BE2C (cell line): ENCODE measurements at regions not wholly inside any gene's neighbourhood (a gene's known extent, or its start where the extent isn't known, plus 50 kb on each side); places are given as distances from the start of the nearest gene placed in this dataset.

Experiments used
- DNase-seq: peaks from one replicate; pipeline ENCODE4 v3.0.0-alpha.2; 2020
- H3K27me3 ChIP-seq: fragments of 250-450 bp; sonication (Bioruptor Pico); 2 replicates; pipeline ENCODE4 v1.5.1; 2020; ENCODE audit warnings: mild to moderate bottlenecking
- H3K36me3 ChIP-seq: fragments of 250-450 bp; sonication (Bioruptor Pico); 2 replicates; pipeline ENCODE4 v1.5.1; 2020; ENCODE audit warnings: mild to moderate bottlenecking
- H3K4me1 ChIP-seq: fragments of 250-450 bp; sonication (Bioruptor Pico); 2 replicates; pipeline ENCODE4 v1.5.1; 2020
- H3K4me3 ChIP-seq: 2 replicates; pipeline ENCODE4 v1.5.1; 2011; ENCODE audit warnings: low read depth, low read length
- H3K9me3 ChIP-seq: fragments of 250-450 bp; sonication (Bioruptor Pico); 2 replicates; pipeline ENCODE4 v1.5.1; 2020
- CTCF ChIP-seq: IDR thresholded peaks from 2 replicates; pipeline ENCODE4 v1.5.1; 2012; ENCODE audit warnings: mild to moderate bottlenecking, low read depth, low read length

- H3K4me3 ChIP-seq: no peak overlapping the region
- no peak for TF ChIP-seq CTCF
- no peaks in the 10 kb centered on the region for H3K9me3 ChIP-seq
- H3K4me1 ChIP-seq: no peaks in the 10 kb centered on the region
- no peaks in the 10 kb centered on the region for H3K27me3 ChIP-seq
- DNase-seq: no peak
- no peaks in the 10 kb centered on the region for H3K36me3 ChIP-seq
Observed at GRCh38 chr3:10745392-10745791, 70.6 kb upstream of the SLC6A11 start.

GRCh38 chr3:10746001-10746400, 70.0 kb upstream of the SLC6A11 start:
- DNase-seq: no peak
- Histone ChIP-seq H3K27me3 (no peaks in the 10 kb centered on the region; the same call in 1 of the 2 replicates), H3K36me3 (no peaks in the 10 kb centered on the region), H3K4me1 (no peaks in the 10 kb centered on the region), H3K4me3 (no peak overlapping the region), H3K9me3 (no peaks in the 10 kb centered on the region)
- no peak for TF ChIP-seq CTCF

GRCh38 chr3:10746684-10747083, 69.3 kb upstream of the SLC6A11 start:
- Histone ChIP-seq H3K27me3 (no peaks in the 10 kb centered on the region; the same call in 1 of the 2 replicates), H3K36me3 (no peaks in the 10 kb centered on the region), H3K4me1 (no peaks in the 10 kb centered on the region), H3K9me3 (no peaks in the 10 kb centered on the region), H3K4me3 (no peak overlapping the region)
- DNase-seq: no peak
- TF ChIP-seq CTCF: no peak

- no peak for TF ChIP-seq CTCF
- no peaks in the 10 kb centered on the region for H3K36me3 ChIP-seq
- DNase-seq: no peak
- H3K4me3 ChIP-seq: no peak overlapping the region
- no peaks in the 10 kb centered on the region for H3K9me3 ChIP-seq
- no peaks in the 10 kb centered on the region; the same call in 1 of the 2 replicates for H3K27me3 ChIP-seq
- no peaks in the 10 kb centered on the region for H3K4me1 ChIP-seq
Observed at GRCh38 chr3:10747341-10747740, 68.7 kb upstream of the SLC6A11 start.

- Histone ChIP-seq H3K4me3 (no peak overlapping the region), H3K36me3 (no peaks in the 10 kb centered on the region), H3K9me3 (no peaks in the 10 kb centered on the region), H3K4me1 (no peaks in the 10 kb centered on the region), H3K27me3 (no peaks in the 10 kb centered on the region; the same call in 1 of the 2 replicates)
- no peak for DNase-seq
- TF ChIP-seq CTCF: no peak
Observed at GRCh38 chr3:10748040-10748439, 68.0 kb upstream of the SLC6A11 start.

- TF ChIP-seq CTCF: no peak
- Histone ChIP-seq H3K4me1 (no peaks in the 10 kb centered on the region), H3K4me3 (no peak overlapping the region), H3K9me3 (no peaks in the 10 kb centered on the region), H3K27me3 (peaks cover 3% of the 10 kb centered on the region; the same call in 1 of the 2 replicates), H3K36me3 (no peaks in the 10 kb centered on the region)
- no peak for DNase-seq
Observed at GRCh38 chr3:10753964-10754363, 62.1 kb upstream of the SLC6A11 start.
